ENCODE measurements at regions not wholly inside any gene's neighbourhood (a gene's known extent, or its start where the extent isn't known, plus 50 kb on each side); places are given as distances from the start of the nearest gene placed in this dataset.

DNA sequence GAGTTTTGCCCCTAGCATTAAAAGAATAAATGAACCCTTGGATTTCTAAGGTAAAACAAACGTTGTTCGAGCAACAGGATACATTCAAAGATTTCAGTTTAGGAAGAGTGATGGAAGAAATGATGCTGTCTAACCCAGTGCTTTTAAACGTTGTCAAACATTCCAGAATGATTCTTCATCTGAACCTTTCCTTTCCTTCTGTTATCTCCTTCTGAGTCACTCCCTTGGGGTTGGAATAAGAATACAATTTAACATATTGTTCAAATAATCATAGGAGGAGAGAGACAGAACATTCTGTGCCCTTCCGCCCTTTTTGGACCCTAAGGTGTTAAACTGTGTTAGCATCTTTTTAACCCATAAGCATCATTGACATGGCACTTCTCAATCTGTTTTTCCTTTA is 61.1 kb upstream of the RCOR3 start:
- H3K36me3 ChIP-seq (ENCODE audit: control insufficient read depth in 2 of 2, insufficient read depth in 2 of 2, low read length in 1 of 2): no peaks in the 10 kb centered on the region

DNA sequence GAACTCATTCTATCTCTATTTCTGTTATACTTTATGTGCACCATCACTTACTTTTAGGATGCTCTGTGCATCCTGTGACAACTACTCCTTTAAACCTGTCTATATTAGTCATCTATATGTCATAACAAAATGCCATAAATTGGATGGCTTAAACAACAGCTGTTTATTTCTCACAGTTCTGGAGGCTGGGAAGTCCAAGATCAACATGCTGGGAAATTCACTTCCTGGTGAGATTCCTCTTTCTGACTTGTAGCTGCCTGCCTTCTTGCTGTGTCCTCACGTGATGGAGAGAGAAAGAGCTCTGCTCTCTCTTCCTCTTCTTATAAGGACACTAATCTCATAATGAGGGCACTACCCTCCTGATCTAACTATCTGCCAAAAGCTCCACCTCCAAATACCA is 62.3 kb upstream of the RCOR3 start:
- TF ChIP-seq BHLHE40 (IDR thresholded peaks at IDR 0.05; ENCODE audit: borderline replicate concordance in 1 of 2, low read depth in 2 of 2, low read length in 1 of 2) (peak in 1 of 2 experiments; percentile 35; a peak in 1 of 4 replicates), FOS (IDR thresholded peaks at IDR 0.05; ENCODE audit: borderline replicate concordance, extremely low read depth, insufficient read length) (no peak)
- BruUV-seq (replicated peaks): no TSS peak
- 0% methylated on average over 1 of the region's 1 CpG for WGBS (ENCODE audit: insufficient coverage, insufficient replicate concordance, low lambda C conversion rate, missing lambda C conversion rate)
- Histone ChIP-seq H3K4me3 (no peak overlapping the region), H3K27me3 (replicated peaks in 1 of 2; ENCODE audit: control insufficient read depth in 2 of 2, insufficient read depth in 2 of 2, low read length in 1 of 2) (no peaks in the 10 kb centered on the region), H3K79me2 (ENCODE audit: control insufficient read depth, insufficient read depth, low read length) (no peaks in the 10 kb centered on the region), H3K9ac (ENCODE audit: control insufficient read depth, insufficient read depth, low read length) (no peak overlapping the region), H3K36me3 (ENCODE audit: control insufficient read depth in 2 of 2, insufficient read depth in 2 of 2, low read length in 1 of 2) (no peaks in the 10 kb centered on the region), H3K4me2 (ENCODE audit: control insufficient read depth, insufficient read depth) (no peak overlapping the region), H2AFZ (ENCODE audit: control insufficient read depth, low read depth, low read length) (no peak overlapping the region), H3K9me3 (replicated peaks; ENCODE audit: control insufficient read depth, insufficient read depth, low read length) (no peaks in the 10 kb centered on the region), H4K20me1 (ENCODE audit: control insufficient read depth, insufficient read depth) (no peaks in the 10 kb centered on the region), H3K4me1 (ENCODE audit: control insufficient read depth, insufficient read depth, low read length) (no peaks in the 10 kb centered on the region), H3K27ac (ENCODE audit: control insufficient read depth, insufficient read depth) (no peak overlapping the region)
- in situ Hi-C loops (cut with MboI) (no loop called here), intact Hi-C loops (cut with micrococcal nuclease; ENCODE audit: unreplicated experiment) (no loop called here)
- ChIA-PET RAD21 (ENCODE audit: unreplicated experiment) (no interaction called here), CTCF (no interaction called here), SMC1A (ENCODE audit: uncharacterized antibody, unreplicated experiment) (no interaction called here), POLR2A (no interaction called here)
- ATAC-seq: no peak
- DNase-seq (ENCODE audit: low read depth, low spot score): no peak
- no peak for FAIRE-seq

More for the DNA sequence above, 61.1 kb upstream of the RCOR3 start:
- Histone ChIP-seq H4K20me1 (ENCODE audit: control insufficient read depth, insufficient read depth) (no peaks in the 10 kb centered on the region), H2AFZ (ENCODE audit: control insufficient read depth, low read depth, low read length) (no peak overlapping the region), H3K4me2 (ENCODE audit: control insufficient read depth, insufficient read depth) (no peak overlapping the region), H3K4me3 (no peak overlapping the region), H3K9me3 (replicated peaks; ENCODE audit: control insufficient read depth, insufficient read depth, low read length) (no peaks in the 10 kb centered on the region), H3K4me1 (ENCODE audit: control insufficient read depth, insufficient read depth, low read length) (no peaks in the 10 kb centered on the region), H3K9ac (ENCODE audit: control insufficient read depth, insufficient read depth, low read length) (no peak overlapping the region), H3K27ac (ENCODE audit: control insufficient read depth, insufficient read depth) (no peak overlapping the region), H3K79me2 (ENCODE audit: control insufficient read depth, insufficient read depth, low read length) (no peaks in the 10 kb centered on the region), H3K27me3 (replicated peaks in 1 of 2; ENCODE audit: control insufficient read depth in 2 of 2, insufficient read depth in 2 of 2, low read length in 1 of 2) (no peaks in the 10 kb centered on the region; a peak in 1 of 4 replicates)
- POLR2A ChIA-PET: no interaction called here
- 50% methylated on average over 4 of the region's 4 CpGs for WGBS (ENCODE audit: insufficient coverage, insufficient replicate concordance, low lambda C conversion rate, missing lambda C conversion rate)
- in situ Hi-C loops (cut with MboI): no loop called here
- RAD21 ChIA-PET (ENCODE audit: unreplicated experiment): no interaction called here
- no peak for TF ChIP-seq ATF7 (IDR thresholded peaks at IDR 0.05; ENCODE audit: low read depth)
- TF ChIP-seq, protein P1, sequence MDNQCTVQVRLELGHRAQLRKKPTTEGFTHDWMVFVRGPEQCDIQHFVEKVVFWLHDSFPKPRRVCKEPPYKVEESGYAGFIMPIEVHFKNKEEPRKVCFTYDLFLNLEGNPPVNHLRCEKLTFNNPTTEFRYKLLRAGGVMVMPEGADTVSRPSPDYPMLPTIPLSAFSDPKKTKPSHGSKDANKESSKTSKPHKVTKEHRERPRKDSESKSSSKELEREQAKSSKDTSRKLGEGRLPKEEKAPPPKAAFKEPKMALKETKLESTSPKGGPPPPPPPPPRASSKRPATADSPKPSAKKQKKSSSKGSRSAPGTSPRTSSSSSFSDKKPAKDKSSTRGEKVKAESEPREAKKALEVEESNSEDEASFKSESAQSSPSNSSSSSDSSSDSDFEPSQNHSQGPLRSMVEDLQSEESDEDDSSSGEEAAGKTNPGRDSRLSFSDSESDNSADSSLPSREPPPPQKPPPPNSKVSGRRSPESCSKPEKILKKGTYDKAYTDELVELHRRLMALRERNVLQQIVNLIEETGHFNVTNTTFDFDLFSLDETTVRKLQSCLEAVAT (IDR thresholded peaks at IDR 0.05): no peak
- TF ChIP-seq BRCA1 (IDR thresholded peaks at IDR 0.05; ENCODE audit: low read depth, low read length): no peak
- SMC1A ChIA-PET (ENCODE audit: uncharacterized antibody, unreplicated experiment): no interaction called here
- DNase-seq (ENCODE audit: low read depth, low spot score) (no peak), ATAC-seq (no peak), FAIRE-seq (no peak)
- no TSS peak for BruUV-seq (replicated peaks)
- CTCF ChIA-PET: no interaction called here
- intact Hi-C loops (cut with micrococcal nuclease; ENCODE audit: unreplicated experiment): no loop called here
